Liver (tissue), 8 donors: ENCODE measurements at regions not wholly inside any gene's neighbourhood (a gene's known extent, or its start where the extent isn't known, plus 50 kb on each side); places are given as distances from the start of the nearest gene placed in this dataset.

ENCODE experiments used
- DNase-seq: peaks from one replicate; pipeline ENCODE4 v3.0.0-alpha.2; 2017; ENCODE audit warnings: low spot score
- H3K27ac ChIP-seq, 2 donors: one replicate each; pipeline ENCODE4 v1.7.0; 2013; ENCODE audit warnings: inconsistent platforms in 2 of 2, low read length in 2 of 2, control low read depth in 1 of 2, low read depth in 1 of 2, mild to moderate bottlenecking in 1 of 2
- H3K27me3 ChIP-seq, 4 donors: one replicate each; pipeline versions ENCODE4 v1.6.1 to v1.7.0; 2013; ENCODE audit warnings: low read length in 3 of 4, inconsistent platforms in 1 of 4, mild to moderate bottlenecking in 1 of 4, moderate library complexity in 1 of 4; ENCODE audit not compliant: control insufficient read depth in 4 of 4, insufficient read depth in 4 of 4
- H3K36me3 ChIP-seq, 4 donors: one replicate each; pipeline versions ENCODE4 v1.6.1 to v1.7.0; 2013; ENCODE audit warnings: low read length in 3 of 4, mild to moderate bottlenecking in 3 of 4, low read depth in 1 of 4, moderate library complexity in 1 of 4; ENCODE audit not compliant: control insufficient read depth in 4 of 4, insufficient read depth in 3 of 4
- H3K4me1 ChIP-seq, 4 donors: one replicate each; pipeline versions ENCODE4 v1.6.1 to v1.7.0; 2013; ENCODE audit warnings: low read length in 3 of 4, mild to moderate bottlenecking in 3 of 4, moderate library complexity in 1 of 4; ENCODE audit not compliant: control insufficient read depth in 4 of 4, insufficient read depth in 4 of 4
- H3K4me3 ChIP-seq, 3 donors: one replicate each; pipeline versions ENCODE4 v1.6.1 to v1.7.0; 2013; ENCODE audit warnings: low read length in 3 of 3, control low read depth in 1 of 3, low read depth in 1 of 3, mild to moderate bottlenecking in 1 of 3
- H3K9ac ChIP-seq, 2 donors: one replicate each; pipeline ENCODE4 v1.7.0; 2013; ENCODE audit warnings: low read length in 2 of 2, mild to moderate bottlenecking in 2 of 2, moderate library complexity in 2 of 2, control low read depth in 1 of 2, low read depth in 1 of 2
- H3K9me3 ChIP-seq, 4 donors: one replicate each; pipeline versions ENCODE4 v1.6.1 to v1.7.0; 2013; ENCODE audit warnings: low read length in 3 of 4; ENCODE audit not compliant: control insufficient read depth in 4 of 4
- ATF3 ChIP-seq: IDR thresholded peaks from 2 replicates; pipeline ENCODE4 v1.6.1; 2016; ENCODE audit warnings: antibody characterized with exemption
- CTCF ChIP-seq: fragments of 150-350 bp; IDR thresholded peaks from 2 replicates; pipeline ENCODE4 v1.5.1; 2017; ENCODE audit warnings: improper control_type of control experiment, low read depth, low read length; ENCODE audit not compliant: missing input control
- EGR1 ChIP-seq, 2 donors: IDR thresholded peaks; 2 replicates each; pipeline ENCODE4 v1.6.1; 2016 to 2018; ENCODE audit warnings: antibody characterized with exemption in 2 of 2, low read depth in 2 of 2
- FOXA1 ChIP-seq: IDR thresholded peaks from 2 replicates; pipeline ENCODE4 v1.6.1; 2016; ENCODE audit warnings: antibody characterized with exemption
- FOXA2 ChIP-seq: IDR thresholded peaks from 2 replicates; pipeline ENCODE4 v1.6.1; 2016; ENCODE audit warnings: antibody characterized with exemption
- GABPA ChIP-seq, 2 donors: IDR thresholded peaks in 1 of 2; conservative IDR thresholded peaks in 1 of 2; 2 replicates each; pipeline ENCODE4 v1.6.1; 2016; ENCODE audit warnings: antibody characterized with exemption in 2 of 2, mild to moderate bottlenecking in 1 of 2, moderate library complexity in 1 of 2
- HNF4A ChIP-seq, 2 donors: conservative IDR thresholded peaks; 2 replicates each; pipeline ENCODE4 v1.6.1; 2016; ENCODE audit warnings: antibody characterized with exemption in 2 of 2, mild to moderate bottlenecking in 2 of 2
- HNF4G ChIP-seq: IDR thresholded peaks from 2 replicates; pipeline ENCODE4 v1.6.1; 2016; ENCODE audit warnings: antibody characterized with exemption
- JUND ChIP-seq, 2 donors: IDR thresholded peaks; 2 replicates each; pipeline ENCODE4 v1.6.1; 2016; ENCODE audit warnings: antibody characterized with exemption in 2 of 2
- MAX ChIP-seq: IDR thresholded peaks from 2 replicates; pipeline ENCODE4 v1.6.1; 2016; ENCODE audit warnings: antibody characterized with exemption
- NR2F2 ChIP-seq: IDR thresholded peaks from 2 replicates; pipeline ENCODE4 v1.6.1; 2016; ENCODE audit warnings: antibody characterized with exemption
- RAD21 ChIP-seq, 2 donors: IDR thresholded peaks; 2 replicates each; pipeline ENCODE4 v1.6.1; 2016; ENCODE audit warnings: antibody characterized with exemption in 2 of 2, mild to moderate bottlenecking in 2 of 2
- REST ChIP-seq: IDR thresholded peaks from 2 replicates; pipeline ENCODE4 v1.6.1; 2016; ENCODE audit warnings: antibody characterized with exemption, mild to moderate bottlenecking
- RXRA ChIP-seq, 2 donors: IDR thresholded peaks; 2 replicates each; pipeline ENCODE4 v1.6.1; 2017 to 2018; ENCODE audit warnings: antibody characterized with exemption in 2 of 2, mild to moderate bottlenecking in 1 of 2
- TAF1 ChIP-seq: conservative IDR thresholded peaks from 2 replicates; pipeline ENCODE4 v1.6.1; 2016; ENCODE audit warnings: antibody characterized with exemption, mild to moderate bottlenecking
- ZBTB33 ChIP-seq: IDR thresholded peaks from 2 replicates; pipeline ENCODE4 v1.6.1; 2016; ENCODE audit warnings: antibody characterized with exemption
- WGBS: extraction: QIAGEN DNeasy Blood & Tissue Kit; methylation state at CpG from one replicate; pipeline ENCODE4 v1.1.7; 2013; 5-methylcytosine and 5-hydroxymethylcytosine counted together
- donor health status: healthy.
- donor health status: healthy.
- donor health status: healthy.
- donor health status: healthy.
- donor health status: healthy.

GRCh38 chr10:57225920-57226319 lies 864.9 kb upstream of the ZWINT start:
- Histone ChIP-seq H3K9ac (no peak overlapping the region), H3K9me3 (peaks cover 0 to 3% (median 1%) of the 10 kb centered on the region in 4 donors), H3K4me1 (no peaks in the 10 kb centered on the region), H3K4me3 (no peak overlapping the region), H3K27me3 (no peaks in the 10 kb centered on the region), H3K36me3 (no peaks in the 10 kb centered on the region), H3K27ac (no peak overlapping the region)
- no peak for TF ChIP-seq NR2F2
- no peak for TF ChIP-seq CTCF
- TF ChIP-seq RXRA (IDR thresholded peaks at IDR 0.05) = no peak
- no peak for TF ChIP-seq RAD21 (IDR thresholded peaks at IDR 0.05)
- no peak for TF ChIP-seq REST
- TF ChIP-seq GABPA (IDR thresholded peaks at IDR 0.05 in 1 of 2, conservative IDR thresholded peaks at IDR 0.05 in 1 of 2) = no peak
- TF ChIP-seq JUND (IDR thresholded peaks at IDR 0.05) = no peak
- TF ChIP-seq FOXA1 = no peak
- no peak for TF ChIP-seq ZBTB33
- no peak for TF ChIP-seq FOXA2
- 67% methylated on average over 3 of the region's 3 CpGs for WGBS
- DNase-seq = no peak

- Histone ChIP-seq H3K36me3 (no peaks in the 10 kb centered on the region), H3K27ac (no peak overlapping the region), H3K4me1 (no peaks in the 10 kb centered on the region), H3K9ac (no peak overlapping the region), H3K4me3 (no peak overlapping the region), H3K9me3 (no peaks in the 10 kb centered on the region), H3K27me3 (no peaks in the 10 kb centered on the region)
- no peak for DNase-seq
- WGBS = 48% methylated on average over 2 of the region's 2 CpGs
- TF ChIP-seq GABPA (IDR thresholded peaks at IDR 0.05 in 1 of 2, conservative IDR thresholded peaks at IDR 0.05 in 1 of 2) (no peak), NR2F2 (no peak), TAF1 (no peak), ATF3 (no peak), EGR1 (IDR thresholded peaks at IDR 0.05; ENCODE audit: low read depth in 2 of 2) (no peak), HNF4G (no peak), FOXA1 (no peak), ZBTB33 (no peak), REST (no peak), JUND (IDR thresholded peaks at IDR 0.05) (no peak), RXRA (IDR thresholded peaks at IDR 0.05) (no peak), HNF4A (conservative IDR thresholded peaks at IDR 0.05) (no peak), FOXA2 (no peak), MAX (no peak)
These were observed 863.8 kb upstream of the ZWINT start for GRCh38 chr10:57224811-57225210.
